HUES48 (cell line): ENCODE measurements at regions not wholly inside any gene's neighbourhood (a gene's known extent, or its start where the extent isn't known, plus 50 kb on each side); places are given as distances from the start of the nearest gene placed in this dataset.

Experiments
- H3K27ac ChIP-seq: one replicate; pipeline ENCODE4 v1.7.0; 2013; ENCODE audit warnings: low read depth, low read length, inconsistent platforms
- H3K27me3 ChIP-seq: 2 replicates; pipeline ENCODE4 v1.6.1; 2013; ENCODE audit warnings: mild to moderate bottlenecking, low read length; ENCODE audit not compliant: control insufficient read depth, insufficient read depth
- H3K36me3 ChIP-seq: 2 replicates; pipeline ENCODE4 v1.6.1; 2013; ENCODE audit warnings: low read length; ENCODE audit not compliant: control insufficient read depth, insufficient read depth
- H3K4me1 ChIP-seq: 2 replicates; pipeline ENCODE4 v1.6.1; 2013; ENCODE audit warnings: mild to moderate bottlenecking, low read length; ENCODE audit not compliant: control insufficient read depth, insufficient read depth
- H3K4me3 ChIP-seq: 2 replicates; pipeline ENCODE4 v1.5.1; 2013; ENCODE audit warnings: mild to moderate bottlenecking, low read depth, low read length
- H3K9ac ChIP-seq: 2 replicates; pipeline ENCODE4 v1.6.1; 2013; ENCODE audit warnings: mild to moderate bottlenecking, low read depth, low read length, moderate library complexity
- H3K9me3 ChIP-seq: 2 replicates; pipeline ENCODE4 v1.6.1; 2013; ENCODE audit warnings: low read length; ENCODE audit not compliant: control insufficient read depth, insufficient read depth

DNA sequence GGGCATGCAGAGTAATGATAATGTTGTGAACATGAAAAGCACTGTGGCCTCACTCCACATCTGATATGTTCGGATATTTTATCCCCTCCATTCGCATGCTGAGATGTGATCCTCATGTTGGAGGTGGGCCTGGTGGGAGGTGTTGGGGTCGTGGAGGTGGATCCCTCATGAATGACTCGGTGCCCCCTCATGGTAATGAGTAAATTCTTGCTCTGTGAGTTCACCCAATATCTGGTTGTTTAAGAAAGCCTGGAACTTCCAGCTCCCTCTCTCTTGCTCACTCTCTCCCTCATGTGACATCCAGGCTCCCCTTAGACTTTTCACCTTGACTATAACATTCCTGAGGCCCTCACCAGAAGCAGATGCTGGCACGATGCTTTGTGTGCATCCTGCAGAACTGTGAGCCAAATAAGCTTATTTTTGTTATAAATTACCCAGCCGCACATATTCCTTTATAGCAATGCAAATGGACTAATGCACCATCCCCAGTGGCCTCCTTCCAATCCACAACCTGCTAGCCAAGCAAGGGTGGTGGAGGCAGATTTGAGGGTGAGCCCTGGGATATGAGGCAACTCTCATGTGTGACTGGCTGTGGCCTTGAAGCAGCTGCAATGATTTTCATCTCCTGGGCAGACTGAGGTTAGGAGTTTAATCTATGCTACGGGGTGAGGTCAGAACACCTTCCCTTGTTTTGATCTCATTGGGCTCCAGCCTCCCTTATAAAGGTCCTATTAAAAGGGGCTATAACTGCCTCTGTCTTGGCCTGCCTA is 276.5 kb downstream of the ETS1 start:
- Histone ChIP-seq H3K9ac (no peak overlapping the region), H3K4me1 (peaks cover 4% of the 10 kb centered on the region; the same call in 1 of the 2 replicates), H3K27ac (no peak overlapping the region), H3K4me3 (no peak overlapping the region), H3K9me3 (peaks cover 4% of the 10 kb centered on the region), H3K27me3 (no peaks in the 10 kb centered on the region), H3K36me3 (no peaks in the 10 kb centered on the region)

DNA sequence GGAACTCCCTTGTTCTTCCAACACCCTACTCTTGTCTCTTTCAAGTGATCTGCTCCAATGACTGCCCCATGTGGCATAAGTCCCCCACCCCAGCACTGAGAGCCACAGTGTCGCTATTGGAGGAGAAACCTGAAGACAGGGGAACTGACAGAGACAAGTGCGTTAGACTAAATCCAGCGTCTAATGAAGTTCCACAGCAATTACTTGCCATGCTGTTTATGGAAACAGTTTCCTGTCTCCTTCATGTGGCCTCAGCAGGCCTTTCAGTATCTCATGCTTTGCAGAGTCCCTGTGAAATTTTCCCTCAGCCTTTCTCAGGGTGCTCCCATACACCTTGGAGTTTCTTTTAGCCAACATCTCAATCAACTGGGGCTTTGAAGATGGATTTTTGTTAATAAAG is 277.4 kb downstream of the ETS1 start:
- peaks cover 4% of the 10 kb centered on the region; the same call in 1 of the 2 replicates for H3K4me1 ChIP-seq
- no peak overlapping the region for H3K4me3 ChIP-seq
- H3K9me3 ChIP-seq: peaks cover 3% of the 10 kb centered on the region
- H3K27me3 ChIP-seq: no peaks in the 10 kb centered on the region
- no peak overlapping the region for H3K9ac ChIP-seq
- no peak overlapping the region for H3K27ac ChIP-seq
- H3K36me3 ChIP-seq: no peaks in the 10 kb centered on the region

DNA sequence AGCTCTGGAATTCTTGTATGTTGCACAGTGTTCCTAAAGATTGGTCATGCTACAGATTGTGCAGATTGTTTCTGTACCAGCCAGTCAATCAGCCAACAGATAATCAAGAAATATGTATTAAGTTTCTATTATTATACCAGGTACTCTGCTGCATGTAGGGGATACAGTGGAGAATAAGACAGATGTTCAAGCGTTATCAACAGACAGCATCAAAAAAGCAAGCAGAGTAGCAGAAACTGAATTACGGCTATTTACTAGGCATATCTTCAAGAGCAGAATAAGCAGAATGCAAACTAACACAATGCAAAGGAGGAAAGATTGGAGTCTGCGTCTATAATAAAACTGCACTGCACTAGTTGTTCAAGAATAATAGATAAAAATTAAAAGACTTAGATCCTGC is 278.6 kb downstream of the ETS1 start:
- Histone ChIP-seq H3K27me3 (no peaks in the 10 kb centered on the region), H3K9ac (no peak overlapping the region), H3K4me1 (peaks cover 4% of the 10 kb centered on the region; the same call in 1 of the 2 replicates), H3K27ac (no peak overlapping the region), H3K4me3 (no peak overlapping the region), H3K9me3 (no peaks in the 10 kb centered on the region), H3K36me3 (no peaks in the 10 kb centered on the region)

DNA sequence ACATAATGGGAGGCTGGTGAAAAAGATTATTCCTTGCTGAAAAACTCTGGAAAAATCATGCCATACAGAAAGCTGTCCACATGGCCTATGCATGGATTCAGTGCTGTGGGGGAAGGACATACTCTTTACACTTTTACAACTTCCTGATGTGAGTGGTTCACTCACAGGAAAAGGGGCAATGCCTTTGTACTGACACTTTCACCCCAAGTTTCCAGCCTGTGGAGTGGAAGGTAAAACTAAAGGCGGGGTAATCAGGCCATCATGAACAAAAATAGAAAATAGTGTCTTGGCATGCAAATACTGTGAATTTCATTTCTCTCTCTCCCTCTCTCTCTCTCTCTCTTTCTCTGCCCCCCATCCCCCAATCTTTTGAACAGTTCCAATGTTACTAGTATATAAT is 281.8 kb downstream of the ETS1 start:
- Histone ChIP-seq H3K9me3 (no peaks in the 10 kb centered on the region), H3K4me3 (no peak overlapping the region), H3K36me3 (no peaks in the 10 kb centered on the region), H3K9ac (no peak overlapping the region), H3K4me1 (peaks cover 4% of the 10 kb centered on the region; the same call in 1 of the 2 replicates), H3K27me3 (no peaks in the 10 kb centered on the region), H3K27ac (no peak overlapping the region)

DNA sequence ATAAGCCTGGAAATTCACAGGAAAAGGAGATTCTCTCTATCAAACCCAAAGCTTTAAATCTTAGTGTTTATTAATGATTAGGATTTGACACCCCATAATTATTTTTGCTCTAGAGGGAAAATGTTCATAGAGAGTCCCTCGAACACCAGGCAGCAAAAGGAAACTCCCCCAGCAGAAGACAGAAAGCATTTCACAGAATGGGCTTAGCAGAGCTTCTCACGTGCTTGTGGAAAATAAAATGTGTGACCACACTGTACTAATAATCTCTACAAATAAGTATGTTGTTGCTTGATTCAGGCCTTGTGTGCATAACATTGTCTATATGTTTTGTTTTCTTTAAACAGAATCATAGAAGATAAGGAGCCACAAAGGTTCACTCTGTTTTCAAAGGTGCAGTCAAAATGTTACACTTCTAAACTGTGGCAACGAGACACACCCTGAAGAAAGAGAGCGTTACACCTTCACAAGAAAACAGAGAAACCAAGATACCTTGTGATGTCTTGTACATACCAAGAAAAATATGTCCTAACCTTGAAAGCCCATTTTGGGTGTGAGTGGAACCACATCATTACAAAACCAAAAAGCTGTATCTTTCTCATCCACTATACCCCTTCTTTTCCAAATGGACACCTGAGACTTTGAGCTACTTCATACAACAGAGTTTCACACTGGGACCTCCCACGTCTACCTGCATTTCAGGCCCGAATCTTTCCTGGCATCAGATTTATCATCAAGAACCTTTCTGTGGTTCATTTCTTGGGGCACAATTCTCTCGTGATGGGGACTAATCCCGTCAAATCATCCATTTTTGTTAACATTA is 282.5 kb downstream of the ETS1 start:
- no peak overlapping the region for H3K27ac ChIP-seq
- no peak overlapping the region for H3K9ac ChIP-seq
- H3K4me3 ChIP-seq: no peak overlapping the region
- no peaks in the 10 kb centered on the region for H3K27me3 ChIP-seq
- H3K4me1 ChIP-seq: peaks cover 4% of the 10 kb centered on the region; the same call in 1 of the 2 replicates
- no peaks in the 10 kb centered on the region for H3K9me3 ChIP-seq
- H3K36me3 ChIP-seq: no peaks in the 10 kb centered on the region

DNA sequence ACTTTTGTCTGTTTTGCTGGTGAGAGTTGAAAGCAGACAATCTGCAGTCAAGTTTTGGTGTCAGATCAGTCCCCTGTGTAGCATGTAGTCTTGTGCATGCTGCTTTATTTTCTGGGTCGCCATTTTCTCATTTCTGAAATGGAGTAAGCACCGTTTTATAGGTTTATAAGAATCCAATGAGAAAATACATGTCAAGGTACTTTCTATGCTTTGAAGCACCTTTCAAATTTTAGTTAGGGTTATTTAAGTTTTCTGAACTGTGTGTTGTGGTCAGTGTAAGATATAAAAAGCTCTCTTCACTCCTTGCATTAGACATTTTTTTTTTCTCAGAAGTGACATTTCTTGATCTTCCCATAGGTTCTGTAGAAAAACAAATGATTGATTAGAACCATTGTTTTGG is 283.2 kb downstream of the ETS1 start:
- Histone ChIP-seq H3K27me3 (no peaks in the 10 kb centered on the region), H3K27ac (no peak overlapping the region), H3K36me3 (no peaks in the 10 kb centered on the region), H3K4me3 (no peak overlapping the region), H3K9me3 (no peaks in the 10 kb centered on the region), H3K9ac (no peak overlapping the region), H3K4me1 (peaks cover 4% of the 10 kb centered on the region; the same call in 1 of the 2 replicates)

DNA sequence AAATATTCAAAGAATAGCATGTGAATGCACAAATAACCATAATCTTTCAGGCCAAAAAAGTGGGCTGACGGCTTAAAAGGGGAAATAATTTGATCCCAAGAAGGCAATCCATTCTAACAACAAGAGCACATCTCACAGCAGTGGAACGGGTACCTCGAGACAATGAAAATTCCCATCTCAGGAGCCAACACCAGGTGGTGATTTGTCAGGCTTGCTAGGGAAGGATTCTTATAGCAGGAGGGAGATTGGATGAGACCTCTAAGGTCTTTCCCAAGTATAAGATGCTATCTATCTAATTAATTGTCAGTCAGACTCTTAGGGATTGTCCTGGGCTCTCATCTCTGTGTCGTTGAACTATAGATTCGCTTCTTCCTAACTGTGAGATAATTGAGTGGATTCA is 284.0 kb downstream of the ETS1 start:
- Histone ChIP-seq H3K9ac (no peak overlapping the region), H3K4me3 (no peak overlapping the region), H3K4me1 (peaks cover 4% of the 10 kb centered on the region; the same call in 1 of the 2 replicates), H3K27ac (no peak overlapping the region), H3K27me3 (no peaks in the 10 kb centered on the region), H3K36me3 (no peaks in the 10 kb centered on the region), H3K9me3 (no peaks in the 10 kb centered on the region)

DNA sequence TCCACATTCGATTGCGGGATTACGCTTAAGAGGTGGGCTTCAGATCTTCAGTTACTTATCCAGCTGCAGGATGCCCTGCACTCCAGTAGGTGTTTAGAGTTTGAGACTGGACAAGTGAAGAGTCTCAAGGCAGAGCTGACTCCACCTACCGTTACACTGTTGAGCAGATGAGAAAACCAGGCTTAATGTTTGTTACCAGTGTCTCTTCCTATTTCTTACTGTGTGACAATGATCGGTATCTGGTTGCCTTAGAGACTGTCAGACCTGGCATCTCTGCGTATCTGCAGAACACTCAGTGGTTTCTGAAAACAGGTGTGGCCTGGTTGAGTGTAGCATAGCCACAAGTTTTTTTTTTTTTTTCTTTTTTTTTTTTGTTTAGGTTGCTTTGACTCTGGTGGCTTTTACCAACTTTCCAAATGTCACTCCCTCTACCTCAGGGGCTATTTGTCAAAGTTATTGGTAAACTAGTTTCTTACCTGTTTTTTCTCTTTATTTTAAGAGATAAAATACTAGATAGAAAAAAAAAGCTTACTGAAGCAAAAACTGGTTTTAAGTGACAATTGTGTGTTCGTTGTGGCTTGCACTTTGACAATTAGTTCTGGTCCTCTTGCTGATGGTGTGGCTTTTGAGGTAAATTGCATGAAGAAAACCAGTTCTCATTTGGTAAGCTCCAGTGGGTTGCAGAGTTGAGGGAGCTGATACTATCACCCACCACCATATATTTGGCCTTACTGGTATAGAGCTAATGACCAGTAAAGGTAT is 284.8 kb downstream of the ETS1 start:
- no peak overlapping the region for H3K4me3 ChIP-seq
- H3K9me3 ChIP-seq: no peaks in the 10 kb centered on the region
- H3K36me3 ChIP-seq: no peaks in the 10 kb centered on the region
- H3K9ac ChIP-seq: no peak overlapping the region
- no peak overlapping the region for H3K27ac ChIP-seq
- H3K27me3 ChIP-seq: no peaks in the 10 kb centered on the region
- H3K4me1 ChIP-seq: peaks cover 2% of the 10 kb centered on the region; the same call in 1 of the 2 replicates

DNA sequence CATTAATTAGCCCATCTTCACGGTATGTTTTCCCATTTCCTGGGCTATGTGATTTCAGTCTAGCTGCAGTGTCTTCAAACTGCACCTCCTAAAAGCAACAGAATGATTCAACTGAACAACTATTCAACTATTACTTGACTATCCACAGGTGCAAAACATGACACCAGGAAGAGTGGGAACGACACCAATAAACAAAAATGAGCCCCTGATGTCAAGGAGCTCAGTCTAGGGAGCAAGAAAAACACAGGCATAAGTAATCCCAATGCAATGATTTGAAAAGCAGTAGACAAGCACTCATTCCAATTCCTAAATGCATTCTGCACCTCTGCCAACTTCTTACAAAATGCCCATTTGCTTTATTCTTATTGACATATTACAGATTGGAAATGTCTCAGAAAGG is 285.6 kb downstream of the ETS1 start:
- no peak overlapping the region for H3K4me3 ChIP-seq
- H3K36me3 ChIP-seq: no peaks in the 10 kb centered on the region
- no peaks in the 10 kb centered on the region for H3K9me3 ChIP-seq
- H3K27ac ChIP-seq: no peak overlapping the region
- H3K27me3 ChIP-seq: no peaks in the 10 kb centered on the region
- no peaks in the 10 kb centered on the region for H3K4me1 ChIP-seq
- no peak overlapping the region for H3K9ac ChIP-seq

DNA sequence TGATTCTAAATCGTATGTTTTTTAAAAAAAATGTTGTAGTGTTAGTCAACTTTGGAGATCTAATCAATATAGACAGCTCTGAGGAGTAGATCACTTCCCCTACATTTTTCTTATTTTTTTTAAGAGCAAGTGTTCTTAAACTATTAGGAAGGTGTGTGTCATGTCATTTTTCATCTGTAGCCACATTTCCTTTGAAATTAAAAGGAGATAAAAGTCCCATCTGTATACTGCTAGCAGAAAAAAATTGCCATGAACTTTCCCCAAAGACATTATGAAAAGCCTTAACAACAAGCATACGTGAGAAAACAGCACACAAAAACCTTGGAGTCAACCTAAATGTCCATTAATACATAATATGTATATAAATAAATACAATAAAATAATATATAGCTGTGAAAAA is 286.6 kb downstream of the ETS1 start:
- Histone ChIP-seq H3K4me3 (no peak overlapping the region), H3K27ac (no peak overlapping the region), H3K36me3 (no peaks in the 10 kb centered on the region), H3K4me1 (no peaks in the 10 kb centered on the region), H3K27me3 (no peaks in the 10 kb centered on the region), H3K9me3 (no peaks in the 10 kb centered on the region), H3K9ac (no peak overlapping the region)
